H9 (cell line): ENCODE measurements at regions not wholly inside any gene's neighbourhood (a gene's known extent, or its start where the extent isn't known, plus 50 kb on each side); places are given as distances from the start of the nearest gene placed in this dataset.
"Not testable (repeated sequence)": the region's sequence is repeated elsewhere in the genome, so short reads cannot be mapped to it uniquely, and the experiment has no call there.

ENCODE experiments used
- DNase-seq: peaks from one replicate; pipeline ENCODE4 v3.0.0-alpha.2; 2017
- H2AFZ ChIP-seq: one replicate; pipeline ENCODE4 v1.6.1; 2013; ENCODE audit warnings: mild to moderate bottlenecking, low read length, control low read depth, moderate library complexity
- H2AK5ac ChIP-seq: 2 replicates; pipeline ENCODE4 v1.6.1; 2013; ENCODE audit warnings: low read length, control low read depth, mixed read lengths; ENCODE audit not compliant: insufficient read length
- H2BK120ac ChIP-seq: one replicate; pipeline ENCODE4 v1.6.1; 2013; ENCODE audit warnings: low read depth, mild to moderate bottlenecking, low read length, control low read depth, inconsistent platforms; ENCODE audit not compliant: poor library complexity, severe bottlenecking
- H2BK12ac ChIP-seq: 2 replicates; pipeline ENCODE4 v1.6.1; 2013; ENCODE audit warnings: low read length, control low read depth, mixed read lengths, low read depth; ENCODE audit not compliant: insufficient read length
- H2BK15ac ChIP-seq: 2 replicates; pipeline ENCODE4 v1.6.1; 2013; ENCODE audit warnings: low read depth, low read length, control low read depth
- H2BK20ac ChIP-seq: one replicate; pipeline ENCODE4 v1.6.1; 2013; ENCODE audit warnings: low read depth, mild to moderate bottlenecking, low read length, control low read depth, inconsistent platforms; ENCODE audit not compliant: poor library complexity, severe bottlenecking
- H2BK5ac ChIP-seq: 2 replicates; pipeline ENCODE4 v1.6.1; 2013; ENCODE audit warnings: low read length, control low read depth, mixed read lengths; ENCODE audit not compliant: insufficient read length
- H3K14ac ChIP-seq: 2 replicates; pipeline ENCODE4 v1.6.1; 2013; ENCODE audit warnings: low read length, control low read depth; ENCODE audit not compliant: insufficient read depth
- H3K18ac ChIP-seq: 2 replicates; pipeline ENCODE4 v1.6.1; 2013; ENCODE audit warnings: low read depth, mild to moderate bottlenecking, mixed read lengths, low read length, control low read depth; ENCODE audit not compliant: insufficient read length
- H3K23ac ChIP-seq: 2 replicates; pipeline ENCODE4 v1.6.1; 2013; ENCODE audit warnings: low read length, control low read depth, mixed read lengths, low read depth; ENCODE audit not compliant: insufficient read length
- H3K23me2 ChIP-seq: 2 replicates; pipeline ENCODE4 v1.6.1; 2013; ENCODE audit warnings: low read depth, mild to moderate bottlenecking, mixed read lengths, low read length, control low read depth; ENCODE audit not compliant: insufficient read length, poor library complexity, severe bottlenecking
- H3K27ac ChIP-seq: 2 replicates; pipeline ENCODE4 v1.5.1; 2013; ENCODE audit warnings: low read length, control low read depth, mixed read lengths, low read depth; ENCODE audit not compliant: insufficient read length
- H3K27me3 ChIP-seq: 2 replicates; pipeline ENCODE4 v1.6.1; 2013; ENCODE audit warnings: low read length, control low read depth, inconsistent platforms; ENCODE audit not compliant: insufficient read depth
- H3K4ac ChIP-seq: 2 replicates; pipeline ENCODE4 v1.6.1; 2013; ENCODE audit warnings: low read depth, mild to moderate bottlenecking, control low read depth, inconsistent platforms, low read length, moderate library complexity
- H3K4me1 ChIP-seq: 2 replicates; pipeline ENCODE4 v1.6.1; 2013; ENCODE audit warnings: low read length, control low read depth, inconsistent platforms; ENCODE audit not compliant: insufficient read depth
- H3K4me2 ChIP-seq: 2 replicates; pipeline ENCODE4 v1.6.1; 2013; ENCODE audit warnings: low read length, control low read depth, mixed read lengths; ENCODE audit not compliant: insufficient read length, insufficient read depth
- H3K56ac ChIP-seq: 2 replicates; pipeline ENCODE4 v1.6.1; 2013; ENCODE audit warnings: low read depth, mild to moderate bottlenecking, mixed read lengths, low read length, control low read depth; ENCODE audit not compliant: insufficient read length
- H3K79me1 ChIP-seq: 2 replicates; pipeline ENCODE4 v1.6.1; 2013; ENCODE audit warnings: low read depth, mild to moderate bottlenecking, moderate library complexity, low read length, control low read depth, inconsistent platforms; ENCODE audit not compliant: insufficient read depth, poor library complexity, severe bottlenecking
- H3K79me2 ChIP-seq: 2 replicates; pipeline ENCODE4 v1.6.1; 2013; ENCODE audit warnings: low read length, control low read depth, inconsistent platforms; ENCODE audit not compliant: insufficient read depth
- H3K9ac ChIP-seq: 2 replicates; pipeline ENCODE4 v1.6.1; 2013; ENCODE audit warnings: low read length, control low read depth, mixed read lengths; ENCODE audit not compliant: insufficient read length; ENCODE audit errors: extremely low read depth
- H3K9me3 ChIP-seq: one replicate; pipeline ENCODE4 v1.6.1; 2013; ENCODE audit warnings: low read depth, low read length, inconsistent platforms; ENCODE audit not compliant: control insufficient read depth
- H3T11ph ChIP-seq: one replicate; pipeline ENCODE4 v1.6.1; 2013; ENCODE audit warnings: mild to moderate bottlenecking, low read length, control low read depth, inconsistent platforms
- H4K20me1 ChIP-seq: one replicate; pipeline ENCODE4 v1.6.1; 2013; ENCODE audit not compliant: control insufficient read depth, insufficient read length, insufficient read depth
- H4K5ac ChIP-seq: 2 replicates; pipeline ENCODE4 v1.6.1; 2013; ENCODE audit warnings: low read depth, mild to moderate bottlenecking, mixed read lengths, low read length, control low read depth; ENCODE audit not compliant: insufficient read length
- H4K8ac ChIP-seq: replicated peaks from 2 replicates; pipeline ENCODE4 v1.6.1; 2013; ENCODE audit warnings: low read length, control low read depth, mixed read lengths, low read depth; ENCODE audit not compliant: insufficient read length
- H4K91ac ChIP-seq: 2 replicates; pipeline ENCODE4 v1.6.1; 2013; ENCODE audit warnings: low read depth, mild to moderate bottlenecking, moderate library complexity, mixed read lengths, low read length, control low read depth; ENCODE audit not compliant: insufficient read length
- H3K27ac Mint-ChIP-seq, 3 experiments: 2 replicates in 2 of 3; 3 replicates in 1 of 3; pipeline ENCODE4 v1.8.0; 2020 to 2021; ENCODE audit warnings: mixed read lengths in 3 of 3, mild to moderate bottlenecking in 1 of 3, moderate library complexity in 1 of 3
- H3K27me3 Mint-ChIP-seq: 2 replicates; pipeline ENCODE4 v1.8.0; 2021; ENCODE audit warnings: low read depth, mild to moderate bottlenecking, moderate library complexity, mixed read lengths
- H3K36me3 Mint-ChIP-seq, 3 experiments: 2 replicates in 2 of 3; 3 replicates in 1 of 3; pipeline ENCODE4 v1.8.0; 2020 to 2021; ENCODE audit warnings: low read depth in 3 of 3, mixed read lengths in 3 of 3; ENCODE audit not compliant: insufficient read depth in 1 of 3
- H3K4me1 Mint-ChIP-seq, 2 experiments: 2 replicates each; pipeline ENCODE4 v1.8.0; 2020; ENCODE audit warnings: mixed read lengths in 2 of 2
- H3K4me3 Mint-ChIP-seq, 2 experiments: 2 replicates in 1 of 2; 3 replicates in 1 of 2; pipeline ENCODE4 v1.8.0; 2020 to 2021; ENCODE audit warnings: mild to moderate bottlenecking in 2 of 2, mixed read lengths in 2 of 2, moderate library complexity in 1 of 2
- H3K9me3 Mint-ChIP-seq, 2 experiments: 2 replicates in 1 of 2; 3 replicates in 1 of 2; pipeline ENCODE4 v1.8.0; 2020; ENCODE audit warnings: mild to moderate bottlenecking in 2 of 2, mixed read lengths in 2 of 2, moderate library complexity in 1 of 2
- WGBS: extraction: QIAGEN DNeasy Blood & Tissue Kit; methylation state at CpG from one replicate; pipeline ENCODE4 v1.1.7; 2013; ENCODE audit warnings: missing lambda C conversion rate, low lambda C conversion rate, mixed read lengths; ENCODE audit not compliant: insufficient read length; ENCODE audit errors: extremely low coverage; 5-methylcytosine and 5-hydroxymethylcytosine counted together

DNA sequence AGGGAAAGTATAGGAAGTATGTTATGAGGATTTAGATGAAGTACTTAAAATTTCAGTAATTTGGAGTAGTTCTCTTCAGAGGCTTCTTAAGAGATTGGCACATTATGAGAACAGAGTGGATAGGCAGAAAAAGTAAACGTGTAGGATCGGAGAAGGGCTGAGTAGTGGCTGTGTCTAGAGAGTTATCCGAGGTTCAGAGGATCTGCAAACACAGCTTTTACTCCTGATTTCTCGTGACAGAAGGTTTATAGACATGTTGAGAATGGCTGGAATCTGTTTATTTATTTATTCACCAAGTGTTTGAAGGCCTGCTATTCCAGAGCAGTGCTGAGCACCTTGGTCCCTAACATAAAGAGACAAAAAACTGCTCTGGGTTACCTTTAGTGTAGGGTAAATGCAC, 51.4 kb upstream of the NIPA1 start:
- H4K8ac ChIP-seq, H4K20me1 ChIP-seq, H3K4me1 Mint-ChIP-seq, H3K27ac Mint-ChIP-seq, H3K4ac ChIP-seq, H3K27ac ChIP-seq, H3K9me3 ChIP-seq, H2BK5ac ChIP-seq, DNase-seq, H3K27me3 Mint-ChIP-seq, H2BK12ac ChIP-seq, H3K23ac ChIP-seq, H3K4me2 ChIP-seq, H2BK15ac ChIP-seq, H3K9me3 Mint-ChIP-seq, H4K91ac ChIP-seq, H4K5ac ChIP-seq, H3K9ac ChIP-seq, H3T11ph ChIP-seq, H2BK20ac ChIP-seq, H2AK5ac ChIP-seq, H3K56ac ChIP-seq, H3K14ac ChIP-seq, H3K4me3 Mint-ChIP-seq, H3K27me3 ChIP-seq, H2BK120ac ChIP-seq, H3K4me1 ChIP-seq, H2AFZ ChIP-seq, H3K36me3 Mint-ChIP-seq, H3K23me2 ChIP-seq, H3K79me2 ChIP-seq, H3K18ac ChIP-seq, H3K79me1 ChIP-seq: not testable (repeated sequence)
- WGBS, result no CpG with 5 or more reads among the region's 4 CpGs
